Osteoblast (primary cell): ENCODE measurements at regions not wholly inside any gene's neighbourhood (a gene's known extent, or its start where the extent isn't known, plus 50 kb on each side); places are given as distances from the start of the nearest gene placed in this dataset.
A peak's percentile ranks its signal among the peaks of the same experiment; 100 is the strongest.

Experiments used
- DNase-seq: peaks from one replicate; pipeline ENCODE4 v3.0.0; 2011; ENCODE audit warnings: low spot score, mixed read lengths; ENCODE audit not compliant: insufficient read length; ENCODE audit errors: missing footprints
- H2AFZ ChIP-seq: 2 replicates; pipeline ENCODE4 v1.6.0; 2011; ENCODE audit warnings: mild to moderate bottlenecking, low read length
- H3K27ac ChIP-seq: 2 replicates; pipeline ENCODE4 v1.5.1; 2011; ENCODE audit warnings: mild to moderate bottlenecking, low read depth, low read length, moderate library complexity
- H3K27me3 ChIP-seq: 2 replicates; pipeline ENCODE4 v1.6.0; 2012; ENCODE audit warnings: mild to moderate bottlenecking, control low read depth, inconsistent platforms, low read length, moderate library complexity; ENCODE audit not compliant: insufficient read depth
- H3K36me3 ChIP-seq: 2 replicates; pipeline ENCODE4 v1.5.1; 2011; ENCODE audit warnings: mild to moderate bottlenecking, low read length, control low read depth, moderate library complexity; ENCODE audit not compliant: insufficient read depth
- H3K4me1 ChIP-seq: 2 replicates; pipeline ENCODE4 v1.5.1; 2011; ENCODE audit warnings: mild to moderate bottlenecking, low read length, control low read depth, moderate library complexity; ENCODE audit not compliant: insufficient read depth
- H3K4me2 ChIP-seq: 2 replicates; pipeline ENCODE4 v1.6.0; 2011; ENCODE audit warnings: mild to moderate bottlenecking, low read length; ENCODE audit not compliant: insufficient read depth
- H3K4me3 ChIP-seq: fragments of 200-600 bp; sonication (generic); 3 replicates; pipeline ENCODE4 v1.5.1; 2012; ENCODE audit warnings: mild to moderate bottlenecking, low read length, inconsistent platforms; ENCODE audit not compliant: insufficient read depth
- H3K79me2 ChIP-seq: 2 replicates; pipeline ENCODE4 v1.6.0; 2012; ENCODE audit warnings: mild to moderate bottlenecking, low read length, control low read depth, inconsistent platforms; ENCODE audit not compliant: insufficient read depth
- H3K9me3 ChIP-seq: 2 replicates; pipeline ENCODE4 v1.5.1; 2011; ENCODE audit warnings: low read depth, low read length, control low read depth
- H4K20me1 ChIP-seq: 2 replicates; pipeline ENCODE4 v1.6.0; 2012; ENCODE audit warnings: mild to moderate bottlenecking, low read length, control low read depth; ENCODE audit not compliant: insufficient read depth
- TF ChIP-seq, protein P1 (sequence below): IDR thresholded peaks from 2 replicates; pipeline ENCODE4 v1.5.1; 2011; ENCODE audit warnings: mild to moderate bottlenecking, low read depth, low read length, moderate library complexity; ENCODE audit errors: extremely low read depth

DNA sequence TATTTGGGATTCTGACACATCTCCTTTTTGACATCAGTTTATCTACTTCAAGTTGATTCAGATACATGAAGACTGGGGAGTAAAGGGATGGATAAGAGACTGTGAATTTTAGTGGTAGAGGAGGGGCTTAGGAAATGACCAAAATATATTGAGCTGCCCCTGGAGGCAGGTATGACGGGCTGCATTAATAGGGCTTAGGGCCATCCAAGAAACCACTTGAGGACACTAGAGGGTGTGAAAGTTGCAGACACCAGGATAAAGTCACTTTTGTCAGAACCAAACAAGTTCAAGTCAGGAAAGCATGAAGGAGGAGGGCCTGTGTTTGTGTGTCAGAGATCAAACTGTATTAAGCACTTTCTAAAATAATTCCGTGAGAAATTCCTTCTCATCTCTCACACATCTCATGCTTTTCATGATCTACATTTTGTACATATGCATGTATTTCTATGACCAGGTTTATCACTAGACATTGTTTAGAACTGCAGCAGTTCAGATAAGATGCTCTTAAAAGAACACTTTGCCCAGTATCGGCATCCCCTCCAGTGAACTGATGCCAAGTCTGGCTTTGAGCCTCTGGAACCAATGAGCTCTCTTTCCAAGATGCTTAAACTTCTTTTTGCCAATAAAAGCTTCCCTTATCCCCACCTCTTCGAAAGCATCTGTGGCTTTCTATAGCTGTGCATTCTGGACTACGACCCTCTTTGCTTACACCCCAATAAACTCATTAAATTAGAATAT, 136.9 kb downstream of the SLC38A1 start:
- Histone ChIP-seq H3K4me1 (no peaks in the 10 kb centered on the region), H3K36me3 (no peaks in the 10 kb centered on the region), H3K27me3 (peaks cover 41% of the 10 kb centered on the region), H2AFZ (no peak overlapping the region), H3K79me2 (no peaks in the 10 kb centered on the region), H4K20me1 (no peaks in the 10 kb centered on the region), H3K4me2 (no peak overlapping the region), H3K27ac (no peak overlapping the region), H3K9me3 (no peaks in the 10 kb centered on the region), H3K4me3 (no peak overlapping the region)
- TF ChIP-seq, protein P1, sequence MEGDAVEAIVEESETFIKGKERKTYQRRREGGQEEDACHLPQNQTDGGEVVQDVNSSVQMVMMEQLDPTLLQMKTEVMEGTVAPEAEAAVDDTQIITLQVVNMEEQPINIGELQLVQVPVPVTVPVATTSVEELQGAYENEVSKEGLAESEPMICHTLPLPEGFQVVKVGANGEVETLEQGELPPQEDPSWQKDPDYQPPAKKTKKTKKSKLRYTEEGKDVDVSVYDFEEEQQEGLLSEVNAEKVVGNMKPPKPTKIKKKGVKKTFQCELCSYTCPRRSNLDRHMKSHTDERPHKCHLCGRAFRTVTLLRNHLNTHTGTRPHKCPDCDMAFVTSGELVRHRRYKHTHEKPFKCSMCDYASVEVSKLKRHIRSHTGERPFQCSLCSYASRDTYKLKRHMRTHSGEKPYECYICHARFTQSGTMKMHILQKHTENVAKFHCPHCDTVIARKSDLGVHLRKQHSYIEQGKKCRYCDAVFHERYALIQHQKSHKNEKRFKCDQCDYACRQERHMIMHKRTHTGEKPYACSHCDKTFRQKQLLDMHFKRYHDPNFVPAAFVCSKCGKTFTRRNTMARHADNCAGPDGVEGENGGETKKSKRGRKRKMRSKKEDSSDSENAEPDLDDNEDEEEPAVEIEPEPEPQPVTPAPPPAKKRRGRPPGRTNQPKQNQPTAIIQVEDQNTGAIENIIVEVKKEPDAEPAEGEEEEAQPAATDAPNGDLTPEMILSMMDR: peak; percentile 26
- DNase-seq: peak; percentile 53

DNA sequence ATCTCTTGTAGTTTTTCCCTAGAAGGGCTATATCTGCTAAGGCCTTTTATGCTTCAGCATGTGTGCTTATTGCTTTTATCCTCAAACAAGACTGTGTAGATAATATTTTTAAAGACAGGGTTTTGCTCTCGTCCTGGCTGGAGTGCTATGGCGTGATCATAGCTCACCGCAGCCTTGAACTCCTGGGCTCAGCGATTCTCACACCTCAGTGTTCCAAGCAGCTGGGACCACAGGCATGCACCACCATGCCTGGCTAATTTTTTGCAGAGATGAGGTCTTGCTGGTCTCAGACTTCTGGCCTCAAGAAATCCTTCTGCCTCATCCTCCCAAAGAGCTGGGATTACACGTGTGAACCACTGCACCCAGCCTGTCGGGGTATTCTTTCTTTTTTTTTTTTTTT, 137.3 kb upstream of the SCAF11 start:
- no peaks in the 10 kb centered on the region for H3K36me3 ChIP-seq
- no peak overlapping the region for H3K4me3 ChIP-seq
- H3K27me3 ChIP-seq: peaks cover 29% of the 10 kb centered on the region
- H3K79me2 ChIP-seq: no peaks in the 10 kb centered on the region
- H3K27ac ChIP-seq: no peak overlapping the region
- H4K20me1 ChIP-seq: no peaks in the 10 kb centered on the region
- H3K9me3 ChIP-seq: no peaks in the 10 kb centered on the region
- no peak overlapping the region for H2AFZ ChIP-seq
- TF ChIP-seq, protein P1: no peak
- DNase-seq: no peak
- peaks cover 8% of the 10 kb centered on the region for H3K4me1 ChIP-seq
- H3K4me2 ChIP-seq: no peak overlapping the region

DNA sequence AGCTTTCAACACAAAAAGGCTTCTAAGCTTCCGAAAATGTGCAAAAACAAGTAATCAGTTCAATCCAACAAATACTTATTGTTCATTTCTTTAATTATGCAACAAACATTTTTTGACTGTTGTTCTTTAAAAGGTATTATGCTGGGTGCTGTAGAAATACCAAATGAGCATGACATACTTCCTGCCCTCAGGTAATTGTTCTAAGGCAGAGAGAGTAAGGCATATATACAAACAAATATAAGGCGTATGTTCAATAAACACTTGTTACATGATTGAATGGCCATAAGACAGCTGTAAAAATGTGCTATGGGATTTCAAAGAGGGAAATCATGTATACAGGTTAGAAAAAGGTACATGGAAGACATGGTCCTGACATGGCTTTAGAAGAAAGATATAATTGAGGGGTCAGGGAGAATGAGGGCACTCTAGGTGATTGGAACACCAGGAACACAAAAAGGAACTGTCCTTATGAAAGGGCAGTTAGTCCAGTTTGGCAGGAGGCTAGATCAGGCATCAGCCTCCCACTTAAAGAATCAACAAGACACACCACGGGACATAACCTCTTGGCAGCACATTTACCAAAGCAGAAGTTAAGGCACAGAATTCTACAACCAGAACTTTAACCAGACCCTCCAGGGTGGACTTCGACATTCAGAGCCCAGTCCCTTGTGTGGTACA, 135.8 kb upstream of the SCAF11 start:
- no peaks in the 10 kb centered on the region for H3K79me2 ChIP-seq
- peaks cover 24% of the 10 kb centered on the region for H3K27me3 ChIP-seq
- H3K36me3 ChIP-seq: no peaks in the 10 kb centered on the region
- no peak overlapping the region for H2AFZ ChIP-seq
- no peaks in the 10 kb centered on the region for H3K9me3 ChIP-seq
- peak overlapping the region; percentile 85 for H3K4me2 ChIP-seq
- H3K4me3 ChIP-seq: no peak overlapping the region
- H4K20me1 ChIP-seq: no peaks in the 10 kb centered on the region
- H3K27ac ChIP-seq: no peak overlapping the region
- H3K4me1 ChIP-seq: peaks cover 8% of the 10 kb centered on the region
- TF ChIP-seq, protein P1: no peak
- DNase-seq: peak; percentile 34
